BLaER1 (cell line): ENCODE measurements at regions not wholly inside any gene's neighbourhood (a gene's known extent, or its start where the extent isn't known, plus 50 kb on each side); places are given as distances from the start of the nearest gene placed in this dataset.

Source experiments
- H3K27ac ChIP-seq: shearing (Covaris generic); formaldehyde crosslinking; 2 replicates; pipeline ENCODE4 v1.8.1; 2022
- H3K27me3 ChIP-seq: shearing (Covaris generic); formaldehyde crosslinking; 2 replicates; pipeline ENCODE4 v1.8.1; 2022
- H3K36me3 ChIP-seq: shearing (Covaris generic); formaldehyde crosslinking; 2 replicates; pipeline ENCODE4 v1.8.1; 2022
- H3K4me1 ChIP-seq: shearing (Covaris generic); formaldehyde crosslinking; 2 replicates; pipeline ENCODE4 v1.8.1; 2022
- H3K4me2 ChIP-seq: shearing (Covaris generic); formaldehyde crosslinking; 2 replicates; pipeline ENCODE4 v1.8.1; 2022
- H3K4me3 ChIP-seq: shearing (Covaris generic); formaldehyde crosslinking; 2 replicates; pipeline ENCODE4 v1.8.1; 2022
- H3K9ac ChIP-seq: shearing (Covaris generic); formaldehyde crosslinking; 2 replicates; pipeline ENCODE4 v1.8.1; 2022
- H3K9me3 ChIP-seq: shearing (Covaris generic); formaldehyde crosslinking; 2 replicates; pipeline ENCODE4 v1.8.1; 2022
- H4K20me1 ChIP-seq: shearing (Covaris generic); formaldehyde crosslinking; 2 replicates; pipeline ENCODE4 v1.8.1; 2022
- Cebpa-rat ChIP-seq: shearing (Covaris generic); IDR thresholded peaks from 2 replicates; pipeline ENCODE4 v1.8.1; 2022

GRCh38 chr1:209250861-209251636 lies 332.5 kb upstream of the CAMK1G start:
- no peak overlapping the region for H3K4me2 ChIP-seq
- H3K4me1 ChIP-seq, result no peaks in the 10 kb centered on the region
- no peak for TF ChIP-seq Cebpa-rat
- no peak overlapping the region for H3K4me3 ChIP-seq
- H4K20me1 ChIP-seq, result no peaks in the 10 kb centered on the region
- no peaks in the 10 kb centered on the region for H3K36me3 ChIP-seq
- H3K27ac ChIP-seq, result no peak overlapping the region
- no peak overlapping the region for H3K9ac ChIP-seq
- H3K9me3 ChIP-seq, result no peaks in the 10 kb centered on the region
- no peaks in the 10 kb centered on the region for H3K27me3 ChIP-seq

GRCh38 chr1:209256766-209257350 lies 326.7 kb upstream of the CAMK1G start:
- no peaks in the 10 kb centered on the region for H3K4me1 ChIP-seq
- H3K36me3 ChIP-seq, result no peaks in the 10 kb centered on the region
- H3K27ac ChIP-seq, result no peak overlapping the region
- H4K20me1 ChIP-seq, result no peaks in the 10 kb centered on the region
- no peaks in the 10 kb centered on the region for H3K27me3 ChIP-seq
- no peak overlapping the region for H3K4me3 ChIP-seq
- H3K9me3 ChIP-seq, result peaks cover 29% of the 10 kb centered on the region
- no peak overlapping the region for H3K4me2 ChIP-seq
- TF ChIP-seq Cebpa-rat, result no peak
- H3K9ac ChIP-seq, result no peak overlapping the region

- TF ChIP-seq Cebpa-rat, result no peak
- H3K9ac ChIP-seq, result no peak overlapping the region
- H4K20me1 ChIP-seq, result no peaks in the 10 kb centered on the region
- H3K4me1 ChIP-seq, result no peaks in the 10 kb centered on the region
- no peaks in the 10 kb centered on the region for H3K36me3 ChIP-seq
- H3K4me2 ChIP-seq, result no peak overlapping the region
- H3K27me3 ChIP-seq, result no peaks in the 10 kb centered on the region
- H3K27ac ChIP-seq, result no peak overlapping the region
- H3K9me3 ChIP-seq, result peaks cover 29% of the 10 kb centered on the region
- H3K4me3 ChIP-seq, result no peak overlapping the region
Observed at GRCh38 chr1:209257454-209257853, 326.1 kb upstream of the CAMK1G start.

GRCh38 chr1:209260136-209260535 lies 323.4 kb upstream of the CAMK1G start:
- H3K4me2 ChIP-seq, result no peak overlapping the region
- H3K36me3 ChIP-seq, result no peaks in the 10 kb centered on the region
- no peaks in the 10 kb centered on the region for H4K20me1 ChIP-seq
- peaks cover 29% of the 10 kb centered on the region for H3K9me3 ChIP-seq
- TF ChIP-seq Cebpa-rat, result no peak
- H3K27me3 ChIP-seq, result no peaks in the 10 kb centered on the region
- H3K4me3 ChIP-seq, result no peak overlapping the region
- no peaks in the 10 kb centered on the region for H3K4me1 ChIP-seq
- no peak overlapping the region for H3K27ac ChIP-seq
- H3K9ac ChIP-seq, result no peak overlapping the region

GRCh38 chr1:209262631-209263030 lies 320.9 kb upstream of the CAMK1G start:
- no peak overlapping the region for H3K27ac ChIP-seq
- H3K4me3 ChIP-seq, result no peak overlapping the region

GRCh38 chr1:209265301-209265700 lies 318.2 kb upstream of the CAMK1G start:
- Histone ChIP-seq H3K4me3 (no peak overlapping the region), H3K9ac (no peak overlapping the region), H3K4me2 (no peak overlapping the region), H4K20me1 (no peaks in the 10 kb centered on the region), H3K36me3 (no peaks in the 10 kb centered on the region), H3K27me3 (no peaks in the 10 kb centered on the region), H3K27ac (no peak overlapping the region), H3K9me3 (no peaks in the 10 kb centered on the region), H3K4me1 (no peaks in the 10 kb centered on the region)
- TF ChIP-seq Cebpa-rat, result no peak

More at GRCh38 chr1:209262631-209263030, 320.9 kb upstream of the CAMK1G start:
- peaks cover 14% of the 10 kb centered on the region for H3K9me3 ChIP-seq
- TF ChIP-seq Cebpa-rat, result no peak
- H4K20me1 ChIP-seq, result no peaks in the 10 kb centered on the region
- H3K4me1 ChIP-seq, result no peaks in the 10 kb centered on the region
- H3K4me2 ChIP-seq, result no peak overlapping the region
- no peak overlapping the region for H3K9ac ChIP-seq
- no peaks in the 10 kb centered on the region for H3K36me3 ChIP-seq
- no peaks in the 10 kb centered on the region for H3K27me3 ChIP-seq

GRCh38 chr1:209266590-209267205 lies 316.8 kb upstream of the CAMK1G start:
- TF ChIP-seq Cebpa-rat, result no peak
- no peaks in the 10 kb centered on the region for H3K9me3 ChIP-seq
- H3K36me3 ChIP-seq, result no peaks in the 10 kb centered on the region
- H3K4me1 ChIP-seq, result no peaks in the 10 kb centered on the region
- H3K9ac ChIP-seq, result no peak overlapping the region
- no peak overlapping the region for H3K4me2 ChIP-seq
- no peaks in the 10 kb centered on the region for H4K20me1 ChIP-seq
- H3K4me3 ChIP-seq, result no peak overlapping the region
- no peak overlapping the region for H3K27ac ChIP-seq
- no peaks in the 10 kb centered on the region for H3K27me3 ChIP-seq

GRCh38 chr1:209267968-209268367 lies 315.5 kb upstream of the CAMK1G start:
- no peak for TF ChIP-seq Cebpa-rat

GRCh38 chr1:209268479-209268878 lies 315.0 kb upstream of the CAMK1G start:
- no peak overlapping the region for H3K4me2 ChIP-seq
- TF ChIP-seq Cebpa-rat, result no peak
- no peaks in the 10 kb centered on the region for H3K27me3 ChIP-seq
- H3K4me1 ChIP-seq, result no peaks in the 10 kb centered on the region
- no peak overlapping the region for H3K4me3 ChIP-seq
- no peak overlapping the region for H3K27ac ChIP-seq
- H3K9ac ChIP-seq, result no peak overlapping the region
- no peaks in the 10 kb centered on the region for H4K20me1 ChIP-seq
- no peaks in the 10 kb centered on the region for H3K36me3 ChIP-seq
- no peaks in the 10 kb centered on the region for H3K9me3 ChIP-seq

More at GRCh38 chr1:209267968-209268367, 315.5 kb upstream of the CAMK1G start:
- no peak overlapping the region for H3K4me2 ChIP-seq
- no peaks in the 10 kb centered on the region for H3K27me3 ChIP-seq
- no peak overlapping the region for H3K27ac ChIP-seq
- H3K9me3 ChIP-seq, result no peaks in the 10 kb centered on the region
- H3K36me3 ChIP-seq, result no peaks in the 10 kb centered on the region
- H3K4me3 ChIP-seq, result no peak overlapping the region
- H3K9ac ChIP-seq, result no peak overlapping the region
- no peaks in the 10 kb centered on the region for H4K20me1 ChIP-seq
- H3K4me1 ChIP-seq, result no peaks in the 10 kb centered on the region

- Histone ChIP-seq H3K9ac (no peak overlapping the region), H3K27ac (no peak overlapping the region), H3K36me3 (no peaks in the 10 kb centered on the region), H3K4me2 (no peak overlapping the region), H3K27me3 (no peaks in the 10 kb centered on the region), H3K9me3 (no peaks in the 10 kb centered on the region), H3K4me1 (no peaks in the 10 kb centered on the region), H3K4me3 (no peak overlapping the region), H4K20me1 (no peaks in the 10 kb centered on the region)
- TF ChIP-seq Cebpa-rat, result no peak
Observed at GRCh38 chr1:209276321-209276720, 307.2 kb upstream of the CAMK1G start.
